ENCODE measurements at regions not wholly inside any gene's neighbourhood (a gene's known extent, or its start where the extent isn't known, plus 50 kb on each side); places are given as distances from the start of the nearest gene placed in this dataset.
A peak's percentile ranks its signal among the peaks of the same experiment; 100 is the strongest.

DNA sequence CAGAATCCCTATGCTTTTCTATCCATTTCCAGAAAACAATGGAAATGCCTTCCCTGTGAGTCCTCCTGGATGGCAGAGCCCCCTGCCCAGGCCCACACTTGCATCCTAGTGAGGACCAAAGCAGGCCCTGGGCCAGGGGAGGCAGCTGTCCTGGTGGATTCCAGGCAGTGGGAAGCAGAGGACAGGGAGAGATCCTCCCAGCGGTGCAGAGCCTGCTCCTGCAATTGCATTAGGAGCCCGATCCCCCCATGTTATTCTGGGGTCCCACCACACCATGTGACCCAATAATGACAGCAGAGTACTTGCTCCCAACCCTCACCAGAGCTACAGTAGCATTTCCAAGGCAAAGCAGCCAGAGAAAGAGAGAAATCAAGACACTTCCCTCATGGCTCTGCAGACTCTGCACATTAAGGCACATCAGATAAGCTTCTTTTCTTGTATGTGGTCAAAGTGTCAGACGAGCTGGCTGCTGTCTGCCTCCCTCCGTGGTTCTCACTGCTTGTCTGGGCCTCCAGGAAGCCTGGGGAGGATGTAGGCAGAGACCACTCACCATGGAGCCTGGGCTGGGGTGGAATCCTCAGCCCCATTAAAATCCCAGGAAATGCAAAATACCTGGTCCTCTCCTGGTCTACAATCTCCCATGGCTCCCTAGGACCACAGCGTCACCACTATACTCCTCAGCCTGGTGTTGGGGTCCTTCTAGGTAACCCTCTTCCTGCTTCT, 54.9 kb upstream of the RUNX3 start:
- Histone ChIP-seq H3K14ac (replicated peaks; ENCODE audit: low read depth, low read length) (no peak overlapping the region), H3K4me3 (ENCODE audit: insufficient read depth, low read depth, low read length) (no peak overlapping the region), H3K9ac (ENCODE audit: low read depth, low read length) (no peak overlapping the region), H2BK120ac (ENCODE audit: low read depth, low read length) (no peak overlapping the region), H2BK15ac (ENCODE audit: low read depth, low read length) (no peak overlapping the region), H3K79me1 (ENCODE audit: low read depth in 1 of 2, low read length in 2 of 2) (no peaks in the 10 kb centered on the region), H2AK9ac (replicated peaks; ENCODE audit: low read depth, low read length, poor library complexity) (no peak overlapping the region), H3K18ac (ENCODE audit: low read depth, low read length) (no peak overlapping the region), H3K4ac (ENCODE audit: low read depth, low read length) (no peak overlapping the region), H3K9me1 (ENCODE audit: insufficient read depth, low read length) (0 out of 2 replicates have a peak, but pooled peaks cover 4% of the 10 kb centered on the region), H4K5ac (ENCODE audit: low read depth, low read length) (no peak overlapping the region), H3K36me3 (ENCODE audit: control insufficient read depth, insufficient read depth, low read length) (no peaks in the 10 kb centered on the region), H2BK20ac (ENCODE audit: low read depth, low read length) (no peak overlapping the region), H2AK5ac (ENCODE audit: low read depth, low read length) (no peak overlapping the region), H2AFZ (replicated peaks; ENCODE audit: low read length, poor library complexity) (peak overlapping the region; percentile 39), H4K8ac (ENCODE audit: low read depth in 2 of 2, low read length in 2 of 2) (no peak overlapping the region), H3K23ac (ENCODE audit: low read depth, low read length) (no peak overlapping the region), H4K20me1 (ENCODE audit: insufficient read depth, low read length) (no peaks in the 10 kb centered on the region), H3K4me2 (ENCODE audit: low read depth, low read length) (no peak overlapping the region), H4K91ac (ENCODE audit: insufficient read depth, low read depth, low read length) (no peak overlapping the region), H3K27me3 (ENCODE audit: control insufficient read depth, insufficient read depth, low read length) (peaks cover 51% of the 10 kb centered on the region), H3K9me3 (ENCODE audit: control insufficient read depth, insufficient read depth, low read length) (no peaks in the 10 kb centered on the region), H3K27ac (ENCODE audit: insufficient read depth, low read length) (no peak overlapping the region), H2BK5ac (ENCODE audit: low read depth, low read length, poor library complexity, severe bottlenecking) (no peak overlapping the region), H3K56ac (ENCODE audit: extremely low read depth, insufficient read depth, low read length) (no peak overlapping the region), H3K4me1 (ENCODE audit: control insufficient read depth, insufficient read depth, low read length) (no peaks in the 10 kb centered on the region)
- TF ChIP-seq FOS (IDR thresholded peaks at IDR 0.05; ENCODE audit: low read depth, low read length): no peak
- TF ChIP-seq RFX5 (IDR thresholded peaks at IDR 0.05; ENCODE audit: low read depth, low read length): no peak
- TF ChIP-seq RAD21 (IDR thresholded peaks at IDR 0.05; ENCODE audit: low read length): no peak
- TF ChIP-seq MXI1 (IDR thresholded peaks at IDR 0.05; ENCODE audit: borderline replicate concordance, low read depth, low read length): no peak
- TF ChIP-seq SMC3 (IDR thresholded peaks at IDR 0.05; ENCODE audit: low read depth, low read length): no peak
- no peak for TF ChIP-seq MAZ (IDR thresholded peaks at IDR 0.05; ENCODE audit: borderline replicate concordance, low read depth, low read length)
- no peak for TF ChIP-seq RCOR1 (IDR thresholded peaks at IDR 0.05; ENCODE audit: insufficient replicate concordance, low read length)
- no peak for TF ChIP-seq CHD1 (IDR thresholded peaks at IDR 0.05; ENCODE audit: low read depth, low read length)
- TF ChIP-seq POLR2A (IDR thresholded peaks at IDR 0.05; ENCODE audit: low read depth, low read length): no peak
- TF ChIP-seq CEBPB (IDR thresholded peaks at IDR 0.05; ENCODE audit: low read depth, low read length): no peak
- no peak for TF ChIP-seq NFE2L2 (IDR thresholded peaks at IDR 0.05; ENCODE audit: low read depth, low read length)
- TF ChIP-seq, protein P1, sequence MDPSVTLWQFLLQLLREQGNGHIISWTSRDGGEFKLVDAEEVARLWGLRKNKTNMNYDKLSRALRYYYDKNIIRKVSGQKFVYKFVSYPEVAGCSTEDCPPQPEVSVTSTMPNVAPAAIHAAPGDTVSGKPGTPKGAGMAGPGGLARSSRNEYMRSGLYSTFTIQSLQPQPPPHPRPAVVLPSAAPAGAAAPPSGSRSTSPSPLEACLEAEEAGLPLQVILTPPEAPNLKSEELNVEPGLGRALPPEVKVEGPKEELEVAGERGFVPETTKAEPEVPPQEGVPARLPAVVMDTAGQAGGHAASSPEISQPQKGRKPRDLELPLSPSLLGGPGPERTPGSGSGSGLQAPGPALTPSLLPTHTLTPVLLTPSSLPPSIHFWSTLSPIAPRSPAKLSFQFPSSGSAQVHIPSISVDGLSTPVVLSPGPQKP (IDR thresholded peaks at IDR 0.05; ENCODE audit: borderline replicate concordance, low read depth, low read length): no peak
- TF ChIP-seq, protein P2, sequence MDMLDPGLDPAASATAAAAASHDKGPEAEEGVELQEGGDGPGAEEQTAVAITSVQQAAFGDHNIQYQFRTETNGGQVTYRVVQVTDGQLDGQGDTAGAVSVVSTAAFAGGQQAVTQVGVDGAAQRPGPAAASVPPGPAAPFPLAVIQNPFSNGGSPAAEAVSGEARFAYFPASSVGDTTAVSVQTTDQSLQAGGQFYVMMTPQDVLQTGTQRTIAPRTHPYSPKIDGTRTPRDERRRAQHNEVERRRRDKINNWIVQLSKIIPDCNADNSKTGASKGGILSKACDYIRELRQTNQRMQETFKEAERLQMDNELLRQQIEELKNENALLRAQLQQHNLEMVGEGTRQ (IDR thresholded peaks at IDR 0.05; ENCODE audit: low read depth, low read length): no peak
- TF ChIP-seq, protein P3, sequence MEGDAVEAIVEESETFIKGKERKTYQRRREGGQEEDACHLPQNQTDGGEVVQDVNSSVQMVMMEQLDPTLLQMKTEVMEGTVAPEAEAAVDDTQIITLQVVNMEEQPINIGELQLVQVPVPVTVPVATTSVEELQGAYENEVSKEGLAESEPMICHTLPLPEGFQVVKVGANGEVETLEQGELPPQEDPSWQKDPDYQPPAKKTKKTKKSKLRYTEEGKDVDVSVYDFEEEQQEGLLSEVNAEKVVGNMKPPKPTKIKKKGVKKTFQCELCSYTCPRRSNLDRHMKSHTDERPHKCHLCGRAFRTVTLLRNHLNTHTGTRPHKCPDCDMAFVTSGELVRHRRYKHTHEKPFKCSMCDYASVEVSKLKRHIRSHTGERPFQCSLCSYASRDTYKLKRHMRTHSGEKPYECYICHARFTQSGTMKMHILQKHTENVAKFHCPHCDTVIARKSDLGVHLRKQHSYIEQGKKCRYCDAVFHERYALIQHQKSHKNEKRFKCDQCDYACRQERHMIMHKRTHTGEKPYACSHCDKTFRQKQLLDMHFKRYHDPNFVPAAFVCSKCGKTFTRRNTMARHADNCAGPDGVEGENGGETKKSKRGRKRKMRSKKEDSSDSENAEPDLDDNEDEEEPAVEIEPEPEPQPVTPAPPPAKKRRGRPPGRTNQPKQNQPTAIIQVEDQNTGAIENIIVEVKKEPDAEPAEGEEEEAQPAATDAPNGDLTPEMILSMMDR (conservative IDR thresholded peaks at IDR 0.05; ENCODE audit: low read depth, low read length): no peak
- no peak for TF ChIP-seq MAFK (IDR thresholded peaks at IDR 0.05; ENCODE audit: low read depth, low read length)
- TF ChIP-seq BHLHE40 (IDR thresholded peaks at IDR 0.05; ENCODE audit: low read depth, low read length): no peak
- intact Hi-C loops (cut with micrococcal nuclease): no loop called here
- CTCF ChIA-PET: no interaction called here
- in situ Hi-C loops (cut with MboI; ENCODE audit: low sequenced_read_pairs): no loop called here
- POLR2A ChIA-PET (ENCODE audit: unreplicated experiment): no interaction called here
- ATAC-seq (ENCODE audit: low read depth) (no peak), DNase-seq (no peak)
- dilution Hi-C loops (cut with HindIII; ENCODE audit: low sequenced_read_pairs, unreplicated experiment): no loop called here
- no CpG with 5 or more reads among the region's 5 CpGs for whole genome bisulfite sequencing, 2 experiments (ENCODE audit: extremely low coverage in 2 of 2, insufficient read length in 1 of 2)
- no TSS peak for BruUV-seq (replicated peaks)

All from IMR-90 (cell line).